HG02759 (cell line): ENCODE measurements at regions not wholly inside any gene's neighbourhood (a gene's known extent, or its start where the extent isn't known, plus 50 kb on each side); places are given as distances from the start of the nearest gene placed in this dataset.
A peak's percentile ranks its signal among the peaks of the same experiment; 100 is the strongest.
"Not testable (repeated sequence)": the region's sequence is repeated elsewhere in the genome, so short reads cannot be mapped to it uniquely, and the experiment has no call there.

ENCODE experiments used
- ATAC-seq: cut with Tn5 transposase; IDR thresholded peaks from one replicate; pipeline ENCODE4 v1.9.1; 2021; ENCODE audit warnings: mild to moderate bottlenecking, moderate library complexity; ENCODE audit not compliant: unreplicated experiment

DNA sequence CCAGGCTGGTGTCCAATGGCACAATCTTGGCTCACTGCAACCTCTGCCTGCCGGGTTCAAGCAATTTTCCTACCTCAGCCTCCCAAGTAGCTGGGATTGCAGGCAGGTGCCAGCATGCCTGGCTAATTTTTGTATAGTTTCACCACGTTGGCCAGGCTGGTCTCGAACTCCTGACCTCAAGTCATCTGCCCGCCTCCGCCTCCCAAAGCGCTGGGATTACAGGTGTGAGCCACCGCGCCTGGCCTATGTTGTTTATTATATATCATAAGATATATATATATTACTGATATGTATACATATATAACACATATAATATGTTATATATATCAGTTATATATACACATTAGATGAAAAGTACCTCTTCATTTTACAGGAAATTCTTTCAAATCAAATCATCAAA is 914.7 kb downstream of the FOXD4L5 start:
- not testable (repeated sequence) for ATAC-seq

DNA sequence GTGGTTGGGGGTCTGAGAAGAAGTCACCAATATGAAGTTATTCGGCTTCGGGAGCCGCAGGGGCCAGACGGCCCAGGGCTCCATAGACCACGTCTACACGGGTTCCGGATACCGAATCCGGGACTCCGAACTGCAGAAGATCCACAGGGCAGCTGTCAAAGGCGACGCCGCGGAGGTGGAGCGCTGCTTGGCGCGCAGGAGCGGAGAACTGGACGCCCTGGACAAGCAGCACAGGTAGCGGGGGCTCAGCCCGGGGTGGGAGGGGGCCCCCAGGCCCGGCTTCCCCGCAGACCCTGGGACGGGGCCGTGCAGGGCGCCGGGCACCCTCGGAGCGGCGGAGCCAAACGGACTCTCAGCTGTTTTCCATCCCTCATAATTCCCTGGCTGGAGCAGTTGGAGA is 915.4 kb downstream of the FOXD4L5 start:
- ATAC-seq = not testable (repeated sequence)

DNA sequence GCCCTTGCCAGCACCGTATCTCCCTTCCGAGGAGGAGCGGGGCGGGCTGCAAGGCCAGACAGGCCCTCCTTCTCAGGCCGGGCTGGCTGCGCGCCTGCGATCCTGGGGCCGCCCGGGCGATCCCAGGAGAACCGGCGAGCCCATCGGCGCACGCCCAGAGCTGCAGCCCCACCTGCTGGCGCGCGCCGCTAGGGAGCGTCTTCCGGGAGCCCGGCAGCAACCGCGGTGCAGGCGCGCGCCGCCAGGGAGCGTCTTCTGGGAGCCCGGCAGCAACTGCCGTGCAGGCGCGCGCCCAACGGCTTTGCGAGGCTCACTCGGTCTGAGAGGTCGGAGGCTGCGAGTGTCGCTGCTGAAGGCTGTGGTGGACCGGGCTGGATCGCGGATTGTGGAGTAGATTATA is 915.9 kb downstream of the FOXD4L5 start:
- ATAC-seq = peak; percentile 100

DNA sequence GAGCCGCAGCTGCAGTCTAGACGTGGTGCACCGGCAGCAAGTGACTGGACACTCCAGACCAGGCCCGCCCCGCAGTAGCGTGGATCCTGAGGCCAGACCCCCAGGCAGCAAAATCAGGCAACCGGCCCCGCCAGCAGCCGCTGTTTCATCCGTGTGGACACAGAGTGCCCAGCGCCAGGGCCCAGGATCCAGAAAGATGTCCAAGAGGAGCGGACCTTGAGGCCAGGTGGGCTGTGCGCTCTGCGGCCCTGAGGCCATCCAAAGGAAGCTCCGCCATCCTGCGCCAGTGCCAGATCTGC is 916.4 kb downstream of the FOXD4L5 start:
- ATAC-seq = not testable (repeated sequence)

DNA sequence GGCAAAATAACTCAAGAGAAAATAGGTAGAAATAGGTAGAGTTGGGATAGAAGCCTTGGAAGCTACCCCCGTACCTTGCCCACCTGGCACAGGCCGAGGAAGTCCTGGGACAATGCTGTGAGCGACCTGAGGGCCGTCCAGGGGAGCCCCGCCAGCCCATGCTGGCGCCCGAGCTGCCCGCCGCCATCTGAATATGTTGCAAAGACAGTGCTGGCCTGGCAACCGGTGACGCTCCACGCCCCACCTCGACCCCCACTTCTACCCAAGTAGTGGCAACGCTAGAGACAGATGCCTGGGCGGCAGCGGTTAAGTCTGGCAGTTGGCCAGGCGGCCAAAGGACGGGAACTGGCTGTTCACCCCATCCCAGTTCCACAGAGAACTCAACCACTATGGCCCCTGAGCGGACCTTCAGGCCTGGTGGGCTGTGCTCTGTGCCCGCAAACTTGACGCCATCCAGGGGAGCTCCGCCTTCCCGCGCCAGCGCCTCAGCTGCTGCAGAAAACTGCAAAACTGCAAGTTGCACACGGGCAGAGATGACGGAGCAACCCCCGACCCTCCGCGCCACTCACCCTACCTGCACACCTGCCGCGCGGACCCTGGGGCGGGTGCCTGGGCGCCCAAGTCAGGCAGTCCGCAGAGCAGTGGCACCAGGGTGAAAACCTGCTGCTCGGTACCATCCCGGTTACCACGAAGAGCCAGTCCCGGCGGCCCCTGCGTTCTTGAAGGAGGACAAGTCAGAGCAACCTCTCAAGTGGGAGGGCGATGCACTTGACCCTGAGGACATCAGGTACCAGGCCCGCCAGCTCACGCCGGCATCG is 917.0 kb downstream of the FOXD4L5 start:
- not testable (repeated sequence) for ATAC-seq
